IPS-15b (cell line): ENCODE measurements at regions not wholly inside any gene's neighbourhood (a gene's known extent, or its start where the extent isn't known, plus 50 kb on each side); places are given as distances from the start of the nearest gene placed in this dataset.

Experiments
- H3K27me3 ChIP-seq: one replicate; pipeline ENCODE4 v1.6.1; 2013; ENCODE audit warnings: low read length; ENCODE audit not compliant: control insufficient read depth, insufficient read depth
- H3K36me3 ChIP-seq: one replicate; pipeline ENCODE4 v1.6.1; 2013; ENCODE audit warnings: low read length; ENCODE audit not compliant: control insufficient read depth, insufficient read depth
- H3K4me1 ChIP-seq: one replicate; pipeline ENCODE4 v1.6.1; 2013; ENCODE audit warnings: mild to moderate bottlenecking, low read length; ENCODE audit not compliant: control insufficient read depth, insufficient read depth
- H3K4me3 ChIP-seq: one replicate; pipeline ENCODE4 v1.5.1; 2013; ENCODE audit warnings: low read depth, low read length
- H3K9ac ChIP-seq: one replicate; pipeline ENCODE4 v1.6.1; 2013; ENCODE audit warnings: low read depth, mild to moderate bottlenecking, low read length
- H3K9me3 ChIP-seq: one replicate; pipeline ENCODE4 v1.6.1; 2013; ENCODE audit warnings: mild to moderate bottlenecking, low read length; ENCODE audit not compliant: control insufficient read depth, insufficient read depth

GRCh38 chr5:93807846-93808245 lies 66.4 kb upstream of the POU5F2 start:
- Histone ChIP-seq H3K4me1 (no peaks in the 10 kb centered on the region), H3K9me3 (no peaks in the 10 kb centered on the region), H3K4me3 (no peak overlapping the region), H3K27me3 (no peaks in the 10 kb centered on the region), H3K9ac (no peak overlapping the region), H3K36me3 (no peaks in the 10 kb centered on the region)

DNA sequence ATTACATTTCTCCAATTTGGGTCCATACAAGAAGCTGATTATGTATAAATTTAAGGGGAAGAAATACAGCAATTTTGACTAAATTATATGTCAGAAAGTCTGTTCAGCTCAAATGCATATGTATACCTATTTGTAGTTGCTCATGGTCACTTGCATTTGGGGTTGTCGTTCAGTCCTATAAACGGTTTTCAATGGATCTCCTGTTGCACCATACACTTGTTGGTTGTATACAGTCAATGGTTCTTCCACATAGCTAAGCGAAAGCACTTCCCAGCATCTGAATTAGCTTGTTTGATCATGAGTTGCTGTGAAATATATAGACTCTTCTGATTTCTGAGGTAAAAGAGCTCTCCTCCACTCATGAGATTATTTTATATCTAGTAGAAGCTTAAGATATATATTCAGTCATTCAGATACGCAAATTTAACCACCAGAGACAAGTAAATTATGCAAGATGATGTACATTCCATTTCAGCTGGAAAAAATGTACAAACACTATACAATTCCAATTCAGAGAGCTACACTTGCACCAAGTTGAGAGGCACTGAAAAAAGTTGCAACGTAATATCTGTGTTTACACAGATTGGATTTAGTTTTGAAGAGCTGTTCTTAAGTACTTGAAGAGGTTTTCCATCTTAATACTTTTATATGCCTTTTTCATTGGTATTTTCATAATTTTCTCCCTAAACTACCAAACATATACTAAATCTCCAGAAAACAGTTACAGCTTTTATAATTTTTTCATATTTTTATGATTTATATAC lies 64.4 kb upstream of the POU5F2 start:
- H3K9me3 ChIP-seq, result no peaks in the 10 kb centered on the region
- no peaks in the 10 kb centered on the region for H3K4me1 ChIP-seq
- no peak overlapping the region for H3K9ac ChIP-seq
- no peaks in the 10 kb centered on the region for H3K36me3 ChIP-seq
- no peaks in the 10 kb centered on the region for H3K27me3 ChIP-seq
- H3K4me3 ChIP-seq, result no peak overlapping the region

GRCh38 chr5:93800988-93801811 lies 59.8 kb upstream of the POU5F2 start:
- no peaks in the 10 kb centered on the region for H3K9me3 ChIP-seq
- H3K36me3 ChIP-seq, result no peaks in the 10 kb centered on the region
- no peaks in the 10 kb centered on the region for H3K4me1 ChIP-seq
- H3K4me3 ChIP-seq, result no peak overlapping the region
- no peak overlapping the region for H3K9ac ChIP-seq
- no peaks in the 10 kb centered on the region for H3K27me3 ChIP-seq

DNA sequence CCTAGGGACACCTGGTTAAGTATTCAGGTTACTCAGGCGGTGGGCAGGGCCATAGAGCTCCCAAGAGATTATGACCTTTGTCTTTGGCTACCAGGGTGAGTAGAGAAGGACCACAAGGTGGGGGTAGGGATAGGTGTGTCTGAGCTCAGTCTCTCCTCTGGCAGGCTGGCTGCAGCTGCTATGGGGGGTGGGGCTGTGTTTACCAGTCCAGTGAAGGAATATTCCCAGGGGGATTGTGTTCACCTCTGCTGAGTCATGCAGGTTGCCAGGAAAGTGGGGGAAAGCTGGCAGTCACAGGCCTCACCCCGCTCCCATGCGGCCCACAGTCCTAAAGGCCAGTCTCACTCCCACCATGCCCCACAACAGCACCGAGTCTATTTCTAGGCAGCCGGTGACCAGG lies 53.6 kb upstream of the POU5F2 start:
- H3K9me3 ChIP-seq, result no peaks in the 10 kb centered on the region
- no peaks in the 10 kb centered on the region for H3K36me3 ChIP-seq
- H3K9ac ChIP-seq, result no peak overlapping the region
- no peaks in the 10 kb centered on the region for H3K4me1 ChIP-seq
- H3K27me3 ChIP-seq, result no peaks in the 10 kb centered on the region
- no peak overlapping the region for H3K4me3 ChIP-seq

DNA sequence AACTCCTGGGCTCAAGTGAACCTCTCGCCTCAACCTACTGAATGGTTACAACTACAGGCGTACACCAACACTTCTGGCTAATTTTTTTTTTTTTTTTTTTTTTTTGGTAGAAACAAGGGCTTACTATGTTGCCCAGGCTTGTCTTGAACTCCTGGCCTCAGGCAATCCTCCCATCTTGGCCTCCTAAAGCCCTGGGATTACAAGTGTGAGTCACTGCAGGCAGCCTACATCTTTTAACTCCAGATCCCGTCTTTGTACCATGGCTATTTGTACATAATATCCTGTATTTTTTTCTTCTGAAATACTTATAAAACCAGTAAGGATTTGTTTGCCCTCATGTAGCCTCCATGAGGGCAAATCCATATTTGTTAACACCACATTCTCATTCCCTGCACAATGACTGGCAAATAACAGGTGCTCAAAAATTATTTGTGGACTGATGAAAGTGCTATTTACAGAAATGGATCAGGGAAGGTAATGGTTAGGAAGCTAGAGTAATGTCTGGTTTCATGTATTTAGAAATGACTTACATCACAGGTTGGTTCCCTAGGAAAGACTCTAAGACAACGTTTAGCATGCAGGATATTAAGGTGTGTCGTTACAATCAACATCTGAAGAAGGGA lies 51.9 kb upstream of the POU5F2 start:
- H3K9me3 ChIP-seq, result no peaks in the 10 kb centered on the region
- no peaks in the 10 kb centered on the region for H3K27me3 ChIP-seq
- H3K9ac ChIP-seq, result no peak overlapping the region
- no peaks in the 10 kb centered on the region for H3K4me1 ChIP-seq
- no peak overlapping the region for H3K4me3 ChIP-seq
- H3K36me3 ChIP-seq, result no peaks in the 10 kb centered on the region

GRCh38 chr5:93791518-93791972 lies 50.1 kb upstream of the POU5F2 start:
- H3K27me3 ChIP-seq, result no peaks in the 10 kb centered on the region
- H3K4me3 ChIP-seq, result no peak overlapping the region
- H3K9me3 ChIP-seq, result no peaks in the 10 kb centered on the region
- no peak overlapping the region for H3K9ac ChIP-seq
- H3K4me1 ChIP-seq, result no peaks in the 10 kb centered on the region
- H3K36me3 ChIP-seq, result no peaks in the 10 kb centered on the region
